Keratinocyte (primary cell): ENCODE measurements at regions not wholly inside any gene's neighbourhood (a gene's known extent, or its start where the extent isn't known, plus 50 kb on each side); places are given as distances from the start of the nearest gene placed in this dataset.

Experiments
- DNase-seq: peaks from one replicate; pipeline ENCODE4 v3.0.0-alpha.2; 2011; ENCODE audit warnings: low read depth, missing footprints, low spot score
- FAIRE-seq: peaks from 2 replicates; lab custom pipeline; 2011; peaks lifted over from hg19 to GRCh38; lab: Jason Lieb, UNC
- H2AFZ ChIP-seq: 2 replicates; pipeline ENCODE4 v1.6.0; 2012; ENCODE audit warnings: low read length, control low read depth, inconsistent platforms; ENCODE audit not compliant: control insufficient read depth
- H3K27ac ChIP-seq: 2 replicates; pipeline ENCODE4 v1.5.1; 2011; ENCODE audit warnings: low read length; ENCODE audit not compliant: control insufficient read depth, insufficient read depth
- H3K27me3 ChIP-seq: 3 replicates; pipeline ENCODE4 v1.6.0; 2011; ENCODE audit warnings: low read length; ENCODE audit not compliant: control insufficient read depth, insufficient read depth; ENCODE audit errors: extremely low read depth
- H3K36me3 ChIP-seq, 2 experiments: 2 replicates in 1 of 2; 3 replicates in 1 of 2; pipeline ENCODE4 v1.5.1; 2011; ENCODE audit warnings: low read length in 2 of 2, mild to moderate bottlenecking in 1 of 2; ENCODE audit not compliant: control insufficient read depth in 2 of 2, insufficient read depth in 2 of 2; ENCODE audit errors: extremely low read depth in 1 of 2
- H3K4me1 ChIP-seq: 3 replicates; pipeline ENCODE4 v1.5.1; 2011; ENCODE audit warnings: low read length; ENCODE audit not compliant: control insufficient read depth, insufficient read depth; ENCODE audit errors: extremely low read depth
- H3K4me2 ChIP-seq: 3 replicates; pipeline ENCODE4 v1.6.0; 2011; ENCODE audit warnings: low read depth, low read length; ENCODE audit not compliant: control insufficient read depth, insufficient read depth; ENCODE audit errors: extremely low read depth
- H3K4me3 ChIP-seq, 3 experiments: fragments of 200-600 bp in 1 of 3; sonication (generic) in 1 of 3; 2 replicates in 2 of 3; 3 replicates in 1 of 3; pipeline ENCODE4 v1.5.1; 2011 to 2016; ENCODE audit warnings: low read length in 3 of 3, mild to moderate bottlenecking in 3 of 3, control low read depth in 2 of 3, inconsistent platforms in 1 of 3, low read depth in 1 of 3, mixed read lengths in 1 of 3, mixed run types in 1 of 3, moderate library complexity in 1 of 3; ENCODE audit not compliant: control insufficient read depth in 2 of 3, insufficient read depth in 2 of 3; ENCODE audit errors: extremely low read depth in 1 of 3
- H3K79me2 ChIP-seq: 2 replicates; pipeline ENCODE4 v1.6.0; 2012; ENCODE audit warnings: low read length; ENCODE audit not compliant: control insufficient read depth, insufficient read depth
- H3K9ac ChIP-seq: 3 replicates; pipeline ENCODE4 v1.6.0; 2011; ENCODE audit warnings: low read length; ENCODE audit not compliant: control insufficient read depth, insufficient read depth; ENCODE audit errors: extremely low read depth
- H3K9me1 ChIP-seq: 3 replicates; pipeline ENCODE4 v1.6.0; 2011; ENCODE audit warnings: low read length; ENCODE audit not compliant: control insufficient read depth, insufficient read depth; ENCODE audit errors: extremely low read depth
- H3K9me3 ChIP-seq: 2 replicates; pipeline ENCODE4 v1.5.1; 2012; ENCODE audit warnings: low read depth, low read length; ENCODE audit not compliant: control insufficient read depth
- H4K20me1 ChIP-seq: 3 replicates; pipeline ENCODE4 v1.6.0; 2011; ENCODE audit warnings: low read length; ENCODE audit not compliant: control insufficient read depth, insufficient read depth; ENCODE audit errors: extremely low read depth
- CTCF ChIP-seq, 3 experiments: IDR thresholded peaks in 1 of 3; conservative IDR thresholded peaks in 1 of 3; optimal IDR thresholded peaks in 1 of 3; 2 replicates in 2 of 3; 3 replicates in 1 of 3; pipeline versions ENCODE3 to v1.5.1; 2011; ENCODE audit warnings: low read length in 3 of 3, mild to moderate bottlenecking in 3 of 3, moderate library complexity in 2 of 3, control low read depth in 1 of 3, inconsistent platforms in 1 of 3; ENCODE audit not compliant: insufficient read depth in 2 of 3; ENCODE audit errors: extremely low read depth in 1 of 3
- EZH2 ChIP-seq: IDR thresholded peaks from one replicate; pipeline ENCODE4 v1.6.1; 2012; ENCODE audit warnings: inconsistent platforms, mild to moderate bottlenecking, low read length, moderate library complexity
- dilution Hi-C: fragments of 300-500 bp; cut with MboI; formaldehyde crosslinking; loops from one replicate; pipeline ENCODE4 v1.7.0; 2020; ENCODE audit warnings: low sequenced_read_pairs; ENCODE audit not compliant: extremely low pct_ligation_motif_present

DNA sequence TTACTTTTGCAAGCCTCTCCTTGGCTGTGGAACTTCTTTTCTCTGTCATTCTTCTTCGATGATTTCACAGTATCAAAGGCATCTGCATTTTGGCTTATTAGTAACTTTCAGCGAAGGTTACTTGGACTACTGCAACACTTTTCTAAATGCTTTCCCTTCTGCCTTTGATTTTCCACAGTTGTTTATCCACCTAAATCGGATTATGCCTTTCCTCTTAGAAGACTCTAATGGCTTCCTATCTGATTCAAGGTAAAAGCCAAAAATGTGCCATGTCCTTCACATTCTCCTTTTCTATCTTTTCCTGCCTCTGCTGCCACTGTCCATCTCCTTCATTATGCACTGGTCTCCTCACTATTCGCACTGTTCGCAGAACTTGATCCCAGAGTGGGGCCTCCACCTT lies 1606.3 kb upstream of the LRRTM3 start:
- Histone ChIP-seq H3K4me3 (no peak overlapping the region), H3K9me3 (no peaks in the 10 kb centered on the region), H3K27me3 (no peaks in the 10 kb centered on the region), H3K4me2 (no peak overlapping the region), H2AFZ (no peak overlapping the region), H3K27ac (no peak overlapping the region), H3K4me1 (no peaks in the 10 kb centered on the region), H4K20me1 (no peaks in the 10 kb centered on the region), H3K9ac (no peak overlapping the region), H3K9me1 (no peaks in the 10 kb centered on the region), H3K36me3 (no peaks in the 10 kb centered on the region), H3K79me2 (no peaks in the 10 kb centered on the region)
- no peak for DNase-seq
- FAIRE-seq: no peak
- TF ChIP-seq CTCF (optimal IDR thresholded peaks at IDR 0.05 in 1 of 3, IDR thresholded peaks at IDR 0.05 in 1 of 3, conservative IDR thresholded peaks at IDR 0.05 in 1 of 3; ENCODE audit: extremely low read depth in 1 of 3, insufficient read depth in 2 of 3, low read length in 3 of 3) (no peak), EZH2 (no peak)
- dilution Hi-C loops: no loop called here

DNA sequence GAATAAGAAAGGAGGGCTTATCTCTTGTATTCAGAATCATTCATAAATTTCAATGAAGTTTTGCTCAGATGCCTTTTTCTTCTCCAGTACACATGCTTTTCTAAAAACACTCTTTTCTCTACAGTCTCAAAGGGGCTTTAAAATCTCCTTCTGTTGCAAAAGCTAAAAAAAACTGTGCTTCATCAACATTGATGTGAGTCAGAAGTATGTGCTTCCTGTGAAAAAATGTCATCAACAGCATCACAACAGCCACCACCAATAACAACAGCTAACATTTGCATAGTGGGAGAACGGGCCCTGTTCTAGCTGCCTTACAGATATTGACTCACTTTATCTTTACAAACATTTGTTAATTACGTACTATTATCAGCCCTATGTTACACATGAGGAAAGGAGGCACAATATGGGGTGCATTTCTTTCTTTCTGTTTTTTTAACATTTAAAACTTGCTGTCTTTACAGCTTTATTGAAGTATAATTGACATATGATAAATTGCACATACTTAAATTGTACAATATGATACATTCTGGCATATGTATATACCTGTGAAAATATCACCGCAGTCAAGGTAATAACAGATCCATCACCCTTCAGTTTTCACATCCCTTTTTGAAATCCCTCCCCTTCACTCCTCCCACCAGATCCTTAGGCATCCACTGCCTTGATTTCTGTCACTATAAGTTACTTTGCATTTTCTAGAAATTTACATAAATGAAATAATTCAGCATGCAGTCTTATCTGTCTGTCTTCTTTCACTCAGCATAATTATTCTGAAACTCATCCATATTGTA lies 1605.4 kb upstream of the LRRTM3 start:
- Histone ChIP-seq H3K4me2 (no peak overlapping the region), H3K9me1 (no peaks in the 10 kb centered on the region), H3K36me3 (no peaks in the 10 kb centered on the region), H3K79me2 (no peaks in the 10 kb centered on the region), H3K4me3 (no peak overlapping the region), H3K9ac (no peak overlapping the region), H3K4me1 (no peaks in the 10 kb centered on the region), H2AFZ (no peak overlapping the region), H3K27ac (no peak overlapping the region), H4K20me1 (no peaks in the 10 kb centered on the region), H3K27me3 (no peaks in the 10 kb centered on the region), H3K9me3 (no peaks in the 10 kb centered on the region)
- DNase-seq (no peak), FAIRE-seq (no peak)
- dilution Hi-C loops: no loop called here
- TF ChIP-seq EZH2: no peak
- no peak for TF ChIP-seq CTCF (optimal IDR thresholded peaks at IDR 0.05 in 1 of 3, IDR thresholded peaks at IDR 0.05 in 1 of 3, conservative IDR thresholded peaks at IDR 0.05 in 1 of 3; ENCODE audit: extremely low read depth in 1 of 3, insufficient read depth in 2 of 3, low read length in 3 of 3)
